C4-2B (cell line): ENCODE measurements at regions not wholly inside any gene's neighbourhood (a gene's known extent, or its start where the extent isn't known, plus 50 kb on each side); places are given as distances from the start of the nearest gene placed in this dataset.

Experiments
- ZFX ChIP-seq: fragments of 450-650 bp; IDR thresholded peaks from 2 replicates; pipeline ENCODE4 v1.6.1; 2017
- TF ChIP-seq, protein P1 (sequence below): fragments of 450-650 bp; conservative IDR thresholded peaks from 2 replicates; pipeline ENCODE4 v1.5.1; 2017; ENCODE audit warnings: mild to moderate bottlenecking

DNA sequence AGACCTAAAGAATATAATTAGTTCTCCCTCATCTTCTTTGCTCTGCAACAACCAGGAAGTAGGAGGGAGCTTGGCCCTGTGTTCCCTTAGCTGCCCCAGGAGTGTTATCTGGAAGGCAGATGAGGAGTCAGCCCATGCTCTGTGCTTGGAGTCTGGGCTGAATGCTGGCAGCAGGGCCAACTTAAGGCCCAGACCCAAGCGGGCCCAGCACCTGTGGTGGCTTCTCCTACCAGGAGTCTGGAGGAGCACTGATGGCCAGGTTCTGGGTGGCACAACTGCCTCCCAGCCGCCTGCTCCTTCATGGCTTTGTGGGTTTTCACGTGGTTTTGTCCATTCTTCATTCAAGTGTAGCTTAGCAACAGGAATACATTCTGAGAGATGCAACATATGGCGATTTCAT, 1910.7 kb upstream of the LRRTM1 start:
- TF ChIP-seq, protein P1, sequence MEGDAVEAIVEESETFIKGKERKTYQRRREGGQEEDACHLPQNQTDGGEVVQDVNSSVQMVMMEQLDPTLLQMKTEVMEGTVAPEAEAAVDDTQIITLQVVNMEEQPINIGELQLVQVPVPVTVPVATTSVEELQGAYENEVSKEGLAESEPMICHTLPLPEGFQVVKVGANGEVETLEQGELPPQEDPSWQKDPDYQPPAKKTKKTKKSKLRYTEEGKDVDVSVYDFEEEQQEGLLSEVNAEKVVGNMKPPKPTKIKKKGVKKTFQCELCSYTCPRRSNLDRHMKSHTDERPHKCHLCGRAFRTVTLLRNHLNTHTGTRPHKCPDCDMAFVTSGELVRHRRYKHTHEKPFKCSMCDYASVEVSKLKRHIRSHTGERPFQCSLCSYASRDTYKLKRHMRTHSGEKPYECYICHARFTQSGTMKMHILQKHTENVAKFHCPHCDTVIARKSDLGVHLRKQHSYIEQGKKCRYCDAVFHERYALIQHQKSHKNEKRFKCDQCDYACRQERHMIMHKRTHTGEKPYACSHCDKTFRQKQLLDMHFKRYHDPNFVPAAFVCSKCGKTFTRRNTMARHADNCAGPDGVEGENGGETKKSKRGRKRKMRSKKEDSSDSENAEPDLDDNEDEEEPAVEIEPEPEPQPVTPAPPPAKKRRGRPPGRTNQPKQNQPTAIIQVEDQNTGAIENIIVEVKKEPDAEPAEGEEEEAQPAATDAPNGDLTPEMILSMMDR: no peak
- TF ChIP-seq ZFX: no peak
